SH-SY5Y (cell line): ENCODE measurements at regions not wholly inside any gene's neighbourhood (a gene's known extent, or its start where the extent isn't known, plus 50 kb on each side); places are given as distances from the start of the nearest gene placed in this dataset.

Source experiments
- GATA2 ChIP-seq: IDR thresholded peaks from 2 replicates; pipeline ENCODE4 v1.6.1; 2011; ENCODE audit warnings: mild to moderate bottlenecking, low read depth, low read length
- GATA3 ChIP-seq: IDR thresholded peaks from 2 replicates; pipeline ENCODE4 v1.6.1; 2011; ENCODE audit warnings: low read depth, mild to moderate bottlenecking, low read length, moderate library complexity

DNA sequence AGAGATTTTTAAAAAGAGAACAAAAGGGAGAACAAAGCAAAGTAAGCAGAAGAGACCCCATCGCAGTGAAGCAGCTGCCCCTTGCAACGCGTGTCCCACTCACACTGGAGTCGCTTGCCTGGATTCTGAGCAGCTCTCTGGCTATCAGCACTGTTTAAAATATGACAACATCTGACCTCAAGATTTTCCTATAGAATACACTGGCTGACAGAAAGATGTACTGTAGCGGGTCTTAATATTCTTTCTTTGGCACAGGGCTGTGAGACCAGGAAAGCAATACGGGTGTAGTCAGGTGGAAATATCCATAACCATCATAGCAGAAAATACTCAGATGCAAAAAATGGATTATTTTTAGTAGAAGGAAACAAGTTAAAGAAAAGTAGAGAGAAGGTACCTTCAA lies 125.7 kb upstream of the TNS3 start:
- TF ChIP-seq GATA2 (no peak), GATA3 (no peak)

DNA sequence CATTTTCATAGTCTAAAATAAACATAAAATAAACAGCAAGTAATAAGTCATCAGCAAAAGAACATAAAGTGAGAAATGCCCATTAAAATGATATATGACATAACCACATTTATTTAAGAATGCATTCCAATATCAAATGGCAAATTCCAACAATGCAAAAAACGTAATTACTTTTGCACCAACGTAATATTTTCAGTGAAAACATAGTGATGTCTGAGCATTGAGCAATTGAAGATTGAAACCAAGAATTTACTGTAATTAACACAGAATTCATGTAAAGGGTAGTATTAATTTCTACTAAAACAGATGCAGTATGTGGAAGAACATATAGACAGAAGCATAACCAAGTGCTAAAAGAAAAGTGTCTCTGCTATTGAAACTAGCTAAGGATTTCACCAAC lies 123.0 kb upstream of the TNS3 start:
- no peak for TF ChIP-seq GATA2
- no peak for TF ChIP-seq GATA3

DNA sequence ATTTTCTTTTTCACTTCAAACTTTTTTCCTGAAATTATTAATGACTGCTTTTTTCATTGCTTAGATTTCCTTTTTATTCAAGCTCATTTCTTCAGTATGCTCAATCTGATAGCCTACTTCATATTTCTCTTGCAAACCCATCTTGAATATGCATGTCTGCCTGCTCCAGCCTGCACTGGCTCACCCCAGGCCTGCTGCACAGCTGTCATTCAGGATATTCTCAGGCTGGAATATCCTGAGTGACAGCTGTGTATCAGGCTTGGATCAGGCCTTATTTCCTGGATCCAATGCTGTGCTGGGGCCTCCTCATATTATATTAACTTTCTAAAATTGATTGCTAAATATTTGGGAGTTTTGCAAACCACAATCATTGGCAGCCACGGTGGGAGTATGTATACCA lies 120.2 kb upstream of the TNS3 start:
- no peak for TF ChIP-seq GATA3
- no peak for TF ChIP-seq GATA2

DNA sequence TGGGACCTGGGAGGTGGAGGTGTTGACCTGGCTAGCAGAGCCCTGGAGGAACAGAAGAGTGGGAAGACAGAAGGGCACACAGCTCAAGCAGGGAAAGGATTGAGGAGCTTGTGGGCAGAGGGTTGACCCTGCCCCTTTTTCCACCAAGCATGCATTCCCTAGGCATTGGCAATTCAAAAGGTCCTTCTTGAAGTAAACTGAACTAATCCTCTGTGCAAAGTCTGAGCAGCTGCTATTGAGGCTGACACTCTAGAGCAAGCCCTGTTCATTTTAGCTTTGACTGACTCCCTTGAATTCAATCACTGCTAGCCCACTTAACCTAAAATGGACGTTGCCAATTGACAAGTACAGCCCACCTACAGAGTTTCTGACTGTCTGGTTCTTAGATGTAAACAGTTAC lies 116.5 kb upstream of the TNS3 start:
- no peak for TF ChIP-seq GATA3
- no peak for TF ChIP-seq GATA2

DNA sequence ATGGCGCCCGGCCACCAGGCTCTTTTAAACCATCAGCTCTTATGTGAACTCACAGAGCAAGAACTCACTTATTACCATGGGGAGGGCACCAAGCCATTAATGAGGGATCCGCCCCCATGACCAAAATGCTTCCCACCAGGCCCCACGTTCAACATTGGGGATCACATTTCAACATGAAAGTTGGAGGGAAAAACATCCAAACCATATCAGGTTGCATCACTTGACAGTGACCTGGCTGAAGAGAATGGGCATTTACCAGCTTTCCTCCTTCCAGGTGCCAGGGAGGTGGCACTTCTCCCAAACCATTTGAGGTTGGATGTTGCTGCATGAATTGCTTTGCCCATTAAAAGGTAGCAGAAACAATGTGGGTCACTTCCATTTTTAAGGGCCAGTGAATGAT lies 115.6 kb upstream of the TNS3 start:
- TF ChIP-seq GATA2 = no peak
- no peak for TF ChIP-seq GATA3

DNA sequence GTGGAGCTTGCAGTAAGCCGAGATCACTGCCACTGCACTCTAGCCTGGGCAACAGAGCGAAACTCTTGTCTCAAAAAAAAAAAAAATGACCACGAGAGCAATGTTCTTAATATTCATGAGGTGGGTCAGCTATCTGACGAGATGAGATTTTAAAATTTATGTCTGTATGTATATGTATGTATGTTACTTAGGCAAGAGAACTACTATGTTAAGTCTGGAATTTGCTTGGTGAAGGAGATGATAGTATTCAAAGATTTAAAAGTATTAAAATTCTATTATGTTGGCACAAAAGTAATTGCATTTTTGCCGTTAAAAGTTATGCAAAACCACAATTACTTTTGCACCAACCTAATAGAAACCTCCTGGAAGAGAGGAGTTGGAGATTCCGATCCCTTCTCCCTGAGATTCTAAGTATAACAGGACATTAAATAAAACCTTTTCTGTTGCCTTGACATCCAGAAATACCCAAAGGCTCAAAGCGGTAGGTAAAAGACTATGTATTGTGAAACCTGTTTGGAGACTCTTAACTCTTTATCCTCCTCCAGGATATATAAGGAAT lies 114.3 kb upstream of the TNS3 start:
- TF ChIP-seq GATA2 = no peak

DNA sequence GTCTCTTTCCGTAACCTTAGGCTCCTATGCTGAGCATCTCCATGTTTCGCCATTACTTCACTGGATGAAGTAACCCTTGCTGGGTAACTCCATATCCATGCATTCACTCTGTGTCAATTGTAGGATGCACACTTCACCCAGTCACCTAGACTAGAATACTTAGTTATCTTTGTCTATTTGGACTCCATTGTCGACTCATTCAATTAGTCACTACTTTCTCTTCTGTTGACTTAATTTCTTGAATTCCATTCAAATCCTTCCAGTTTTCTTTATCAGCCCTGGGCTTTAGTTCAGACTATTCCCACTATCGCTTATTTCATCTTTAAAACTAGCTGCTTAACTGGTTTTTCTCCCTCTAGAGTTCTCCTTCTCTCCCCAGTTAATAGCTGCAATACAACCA lies 111.3 kb upstream of the TNS3 start:
- no peak for TF ChIP-seq GATA2
- TF ChIP-seq GATA3 = no peak

DNA sequence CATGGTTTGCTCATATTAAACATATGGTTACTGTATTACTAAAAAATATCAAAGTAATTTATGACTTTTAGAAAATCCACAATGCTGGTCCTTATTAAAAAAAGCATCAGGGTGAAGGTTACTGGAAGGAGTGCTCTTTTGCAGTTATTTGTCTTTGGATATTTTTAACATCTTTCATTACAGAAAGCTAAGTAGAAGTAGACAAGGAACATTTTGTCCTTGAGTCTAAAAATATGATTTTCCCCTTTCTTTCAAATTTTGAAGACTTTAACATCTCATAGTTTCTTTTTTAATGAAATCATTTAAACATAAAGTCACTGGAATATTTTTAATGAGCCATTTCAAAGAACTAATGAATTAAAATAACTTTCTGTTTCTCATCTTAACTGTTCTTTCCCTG lies 110.1 kb upstream of the TNS3 start:
- TF ChIP-seq GATA2 (no peak), GATA3 (no peak)

DNA sequence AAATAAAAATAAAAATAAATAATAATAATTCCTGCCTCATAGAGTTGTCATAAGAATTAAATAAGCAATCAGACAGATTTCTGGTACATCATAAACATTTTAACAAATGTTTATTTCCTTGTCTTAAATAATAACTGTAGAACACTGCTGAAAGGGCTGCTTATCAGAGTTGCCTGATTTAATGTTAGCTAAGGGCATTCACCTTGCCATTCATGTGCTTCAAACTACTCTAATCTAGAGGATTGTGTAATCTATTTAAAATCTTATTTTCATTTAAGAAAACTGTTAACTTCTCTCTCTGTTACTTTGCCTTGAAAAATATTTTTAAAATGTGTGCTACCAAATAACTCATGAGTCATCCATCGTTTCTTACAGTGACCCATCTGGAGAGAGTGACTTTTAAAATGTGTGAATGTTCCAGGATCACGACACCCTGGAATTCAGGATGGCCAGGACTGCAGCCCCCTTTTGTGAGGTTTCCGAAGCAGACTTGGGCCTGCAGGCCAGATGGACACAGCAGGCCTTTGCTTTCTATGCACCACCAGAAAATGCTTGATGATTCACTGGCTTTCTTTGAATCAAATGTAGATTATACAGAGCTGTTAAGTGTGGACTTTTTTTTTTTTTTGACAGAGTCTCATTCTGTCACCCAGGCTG lies 109.1 kb upstream of the TNS3 start:
- TF ChIP-seq GATA3 = no peak
- no peak for TF ChIP-seq GATA2

DNA sequence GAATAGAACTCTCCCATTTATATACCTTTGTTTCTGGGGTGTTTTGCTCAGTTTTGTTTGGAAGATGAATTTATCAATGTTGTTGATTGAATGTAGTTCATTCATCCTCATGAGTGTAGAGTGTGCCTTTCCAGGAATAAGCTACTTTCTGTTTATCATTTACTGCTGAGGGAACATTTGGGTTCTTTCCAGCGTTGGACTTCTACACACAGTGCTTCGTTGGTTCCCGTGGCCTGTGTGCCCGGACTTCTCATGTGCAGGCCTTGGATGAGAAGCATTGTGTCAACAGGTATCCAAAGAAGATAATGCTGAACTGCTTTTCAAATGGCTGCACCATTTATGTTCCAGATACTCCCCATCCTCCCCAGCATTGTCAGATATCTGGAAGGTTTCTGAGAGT lies 107.6 kb upstream of the TNS3 start:
- no peak for TF ChIP-seq GATA3
- TF ChIP-seq GATA2 = no peak

DNA sequence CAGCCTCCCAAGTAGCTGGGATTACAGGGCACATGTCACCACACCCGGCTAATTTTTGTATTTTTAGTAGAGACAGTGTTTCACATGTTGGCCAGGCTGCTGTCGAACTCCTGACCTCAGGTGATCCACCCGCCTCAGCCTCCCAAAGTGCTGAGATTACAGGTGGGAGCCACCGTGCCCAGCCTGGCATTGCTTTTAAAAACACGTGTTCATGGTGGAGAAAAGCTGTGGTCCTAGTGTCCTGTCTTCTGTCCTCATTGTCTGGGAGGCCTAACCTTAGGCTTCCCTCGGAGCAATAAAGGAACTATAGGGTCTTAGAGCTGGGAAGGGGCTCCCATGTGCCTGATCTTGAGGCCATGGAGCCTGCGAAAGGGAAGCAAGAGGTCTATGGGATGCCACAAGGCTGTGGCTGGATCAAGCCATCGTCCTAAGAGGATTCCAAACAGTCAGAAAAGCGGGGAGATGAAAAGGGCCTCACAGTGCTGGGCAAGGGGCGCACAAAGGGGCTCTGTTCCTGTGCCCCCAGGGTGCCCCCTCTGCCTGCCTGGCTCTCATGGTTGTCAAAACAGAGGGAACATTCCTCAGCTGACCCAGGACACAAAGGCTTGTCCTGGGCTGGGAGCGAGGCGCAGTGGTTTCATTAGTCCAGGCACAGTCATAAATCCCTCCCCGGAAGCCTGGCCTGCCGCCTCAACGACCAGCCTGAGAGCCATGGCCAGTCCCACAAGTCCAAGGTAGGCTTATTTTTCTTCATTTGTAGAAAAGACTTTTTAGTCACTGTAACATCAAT lies 106.6 kb upstream of the TNS3 start:
- TF ChIP-seq GATA2 = no peak
- no peak for TF ChIP-seq GATA3

DNA sequence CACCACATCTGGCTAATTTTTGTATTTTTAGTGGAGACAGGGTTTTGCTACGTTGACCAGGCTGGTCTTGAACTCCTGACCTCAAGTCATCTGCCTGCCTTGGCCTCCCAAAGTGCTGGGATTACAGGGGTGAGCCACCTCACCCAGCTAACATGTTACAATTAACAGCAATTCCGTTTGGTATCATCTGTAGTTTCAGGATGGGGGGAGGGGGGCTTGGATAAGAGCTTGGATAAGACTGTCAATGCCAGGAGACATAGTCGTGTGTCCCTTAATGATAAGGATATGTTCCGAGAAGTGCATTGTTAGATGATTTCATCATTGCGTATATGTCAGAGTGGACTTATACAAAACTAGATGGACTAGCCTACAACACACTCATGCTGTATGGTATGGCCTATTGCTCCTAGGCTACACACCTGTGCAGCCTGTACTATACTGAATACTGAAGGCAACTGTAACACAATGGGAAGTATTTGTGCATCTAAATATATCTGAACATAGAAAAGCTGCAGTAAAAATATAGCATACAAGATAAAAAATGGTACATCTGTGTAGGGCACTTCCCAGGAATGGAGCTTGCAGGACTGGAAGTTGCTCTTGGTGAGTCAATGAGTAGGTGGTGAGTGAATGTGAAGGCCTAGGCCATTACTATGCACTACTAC lies 103.9 kb upstream of the TNS3 start:
- no peak for TF ChIP-seq GATA2

DNA sequence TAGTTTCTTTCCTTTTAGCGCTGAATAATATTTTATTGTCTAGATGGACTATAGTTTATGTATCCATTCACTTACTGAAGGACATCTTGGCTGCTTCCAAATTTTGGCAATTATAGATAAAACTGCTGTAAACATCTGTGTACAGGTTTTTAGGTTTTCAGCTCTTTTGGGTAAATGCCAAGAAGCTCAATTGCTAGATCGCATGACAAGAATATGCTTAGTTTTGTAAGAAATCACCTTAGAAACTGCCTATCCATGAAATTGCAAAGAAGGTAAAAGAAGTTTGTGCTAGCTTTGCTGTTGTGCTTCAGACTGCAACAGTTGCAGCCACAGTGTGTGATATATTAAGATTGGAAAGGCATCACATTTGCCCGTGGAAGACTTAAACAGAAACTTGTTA lies 103.2 kb upstream of the TNS3 start:
- TF ChIP-seq GATA3 (no peak), GATA2 (no peak)

DNA sequence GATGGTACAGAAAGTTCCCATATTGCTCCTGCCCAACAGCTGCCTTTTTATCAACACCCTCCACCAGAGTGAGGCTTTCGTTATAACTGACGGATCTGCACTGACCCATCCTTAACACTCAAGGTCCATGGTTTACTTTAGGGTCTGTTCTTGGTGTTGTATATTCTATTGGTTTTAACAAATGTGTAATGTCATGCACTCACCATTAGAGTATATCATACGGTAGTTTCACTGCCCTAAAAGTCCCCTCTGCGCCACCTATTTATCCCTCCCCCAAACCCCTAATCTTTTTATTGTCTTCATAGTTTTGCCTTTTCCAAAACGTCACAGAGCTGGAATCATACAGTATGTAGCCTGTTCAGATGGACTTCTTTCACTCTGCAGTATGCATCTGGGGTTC lies 102.8 kb upstream of the TNS3 start:
- TF ChIP-seq GATA2 (no peak), GATA3 (no peak)

DNA sequence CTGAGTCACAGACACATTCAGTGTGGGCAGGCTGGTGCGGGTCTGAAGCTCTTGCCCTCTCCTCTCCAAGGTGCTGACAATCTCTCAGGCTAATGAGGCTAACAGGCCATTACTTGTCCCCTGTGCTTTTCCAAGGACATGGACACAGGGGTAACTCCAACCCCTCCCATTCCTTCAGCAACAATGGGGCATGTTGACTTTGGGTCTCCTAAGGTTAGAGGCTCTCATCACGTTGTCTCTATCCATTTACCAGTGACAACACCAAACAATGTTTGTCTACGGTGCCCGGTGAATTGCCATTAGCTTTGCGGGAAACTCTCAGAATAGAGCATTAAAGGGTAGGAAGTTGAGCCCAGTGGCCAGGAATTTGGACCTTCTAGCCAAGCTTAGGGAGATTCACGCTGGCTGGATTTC lies 101.6 kb upstream of the TNS3 start:
- no peak for TF ChIP-seq GATA2
- no peak for TF ChIP-seq GATA3
